ENCODE measurements at regions not wholly inside any gene's neighbourhood (a gene's known extent, or its start where the extent isn't known, plus 50 kb on each side); places are given as distances from the start of the nearest gene placed in this dataset.
"Not testable (repeated sequence)": the region's sequence is repeated elsewhere in the genome, so short reads cannot be mapped to it uniquely, and the experiment has no call there.

DNA sequence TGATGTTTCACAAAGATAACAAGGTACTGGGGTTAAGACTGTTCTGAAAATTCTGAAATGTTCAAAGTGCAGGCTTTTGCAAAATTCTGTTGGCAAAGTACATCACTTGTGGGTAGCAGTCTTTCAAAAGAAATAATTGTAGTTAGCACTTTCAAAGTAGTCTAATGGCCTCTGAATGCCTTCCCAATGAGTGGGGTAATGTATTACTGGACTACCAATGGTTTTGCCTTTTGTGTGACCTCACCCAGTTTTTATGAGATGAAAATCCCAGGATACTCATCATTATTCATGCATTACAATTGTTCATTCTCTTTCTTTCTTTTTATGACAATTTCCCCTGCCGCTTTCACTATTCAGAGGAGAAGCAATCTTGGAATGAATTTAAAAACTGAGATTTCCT, 686.1 kb downstream of the GLUD2 start:
- Histone ChIP-seq H3K27me3 (ENCODE audit: insufficient read depth, low read length) (no peaks in the 10 kb centered on the region), H3K79me1 (ENCODE audit: low read length) (no peaks in the 10 kb centered on the region), H3K79me2 (ENCODE audit: control insufficient read depth, insufficient read depth, low read length, poor library complexity) (no peaks in the 10 kb centered on the region), H3K14ac (ENCODE audit: low read length) (no peak overlapping the region), H3K9ac (ENCODE audit: low read length) (no peak overlapping the region), H3K4ac (ENCODE audit: low read depth, low read length) (no peak overlapping the region), H2BK120ac (ENCODE audit: insufficient read depth, low read length, poor library complexity) (no peak overlapping the region), H3K9me3 (ENCODE audit: insufficient read depth, low read depth, low read length) (no peaks in the 10 kb centered on the region), H3K4me3 (ENCODE audit: low read depth, low read length) (no peak overlapping the region), H2AFZ (ENCODE audit: insufficient read depth, low read length, poor library complexity) (no peak overlapping the region), H3K4me2 (ENCODE audit: low read length) (no peak overlapping the region), H3K27ac (ENCODE audit: low read depth, low read length) (no peak overlapping the region), H4K8ac (ENCODE audit: low read depth, low read length) (no peak overlapping the region), H2BK12ac (ENCODE audit: low read length) (no peak overlapping the region), H2AK5ac (ENCODE audit: low read length) (no peak overlapping the region), H4K12ac (ENCODE audit: low read depth, low read length) (no peak overlapping the region), H3K4me1 (ENCODE audit: control insufficient read depth in 1 of 2, insufficient read depth in 2 of 2, low read length in 2 of 2) (no peaks in the 10 kb centered on the region), H2BK5ac (ENCODE audit: low read depth, low read length, poor library complexity) (no peak overlapping the region), H3K36me3 (ENCODE audit: control insufficient read depth in 1 of 2, insufficient read depth in 2 of 2, low read length in 2 of 2) (no peaks in the 10 kb centered on the region), H3K18ac (ENCODE audit: low read length) (no peak overlapping the region), H3K23ac (ENCODE audit: low read length) (no peak overlapping the region), H4K91ac (ENCODE audit: low read depth, low read length) (no peak overlapping the region)
- no peak for DNase-seq
- WGBS (ENCODE audit: extremely low coverage, insufficient coverage, insufficient read length) = no CpG with 5 or more reads among the region's 1 CpG

- Histone ChIP-seq H2BK120ac (ENCODE audit: insufficient read depth, low read length, poor library complexity) (no peak overlapping the region), H4K91ac (ENCODE audit: low read depth, low read length) (no peak overlapping the region), H4K12ac (ENCODE audit: low read depth, low read length) (no peak overlapping the region), H3K79me2 (ENCODE audit: control insufficient read depth, insufficient read depth, low read length, poor library complexity) (no peaks in the 10 kb centered on the region), H3K36me3 (ENCODE audit: control insufficient read depth in 1 of 2, insufficient read depth in 2 of 2, low read length in 2 of 2) (no peaks in the 10 kb centered on the region), H3K27ac (ENCODE audit: low read depth, low read length) (no peak overlapping the region), H3K9me3 (ENCODE audit: insufficient read depth, low read depth, low read length) (no peaks in the 10 kb centered on the region), H3K79me1 (ENCODE audit: low read length) (no peaks in the 10 kb centered on the region), H3K4ac (ENCODE audit: low read depth, low read length) (no peak overlapping the region), H3K23ac (ENCODE audit: low read length) (no peak overlapping the region), H3K4me1 (ENCODE audit: control insufficient read depth in 1 of 2, insufficient read depth in 2 of 2, low read length in 2 of 2) (no peaks in the 10 kb centered on the region), H3K27me3 (ENCODE audit: insufficient read depth, low read length) (no peaks in the 10 kb centered on the region), H2AK5ac (ENCODE audit: low read length) (no peak overlapping the region), H3K9ac (ENCODE audit: low read length) (no peak overlapping the region), H3K14ac (ENCODE audit: low read length) (no peak overlapping the region), H4K8ac (ENCODE audit: low read depth, low read length) (no peak overlapping the region), H2BK5ac (ENCODE audit: low read depth, low read length, poor library complexity) (no peak overlapping the region), H2AFZ (ENCODE audit: insufficient read depth, low read length, poor library complexity) (no peak overlapping the region), H2BK12ac (ENCODE audit: low read length) (no peak overlapping the region), H3K4me2 (ENCODE audit: low read length) (no peak overlapping the region), H3K4me3 (ENCODE audit: low read depth, low read length) (no peak overlapping the region), H3K18ac (ENCODE audit: low read length) (no peak overlapping the region)
- no CpG with 5 or more reads among the region's 2 CpGs for WGBS (ENCODE audit: extremely low coverage, insufficient coverage, insufficient read length)
- no peak for DNase-seq
These were observed 698.7 kb downstream of the GLUD2 start for GRCh38 chrX:121746105-121746504.

GRCh38 chrX:121753602-121754001, 706.2 kb downstream of the GLUD2 start:
- not testable (repeated sequence) for H4K91ac ChIP-seq (ENCODE audit: low read depth, low read length); H2AK5ac ChIP-seq (ENCODE audit: low read length); H2BK5ac ChIP-seq (ENCODE audit: low read depth, low read length, poor library complexity); DNase-seq; H3K9ac ChIP-seq (ENCODE audit: low read length); H3K27ac ChIP-seq (ENCODE audit: low read depth, low read length); H3K4me2 ChIP-seq (ENCODE audit: low read length); H3K4me1 ChIP-seq (ENCODE audit: control insufficient read depth in 1 of 2, insufficient read depth in 2 of 2, low read length in 2 of 2); H3K23ac ChIP-seq (ENCODE audit: low read length); H4K12ac ChIP-seq (ENCODE audit: low read depth, low read length); H3K14ac ChIP-seq (ENCODE audit: low read length); H3K79me1 ChIP-seq (ENCODE audit: low read length); H3K27me3 ChIP-seq (ENCODE audit: insufficient read depth, low read length); H3K18ac ChIP-seq (ENCODE audit: low read length); H4K8ac ChIP-seq (ENCODE audit: low read depth, low read length); H2BK120ac ChIP-seq (ENCODE audit: insufficient read depth, low read length, poor library complexity); H3K9me3 ChIP-seq (ENCODE audit: insufficient read depth, low read depth, low read length); H2BK12ac ChIP-seq (ENCODE audit: low read length); H3K4ac ChIP-seq (ENCODE audit: low read depth, low read length); H3K4me3 ChIP-seq (ENCODE audit: low read depth, low read length); H2AFZ ChIP-seq (ENCODE audit: insufficient read depth, low read length, poor library complexity); H3K79me2 ChIP-seq (ENCODE audit: control insufficient read depth, insufficient read depth, low read length, poor library complexity); H3K36me3 ChIP-seq (ENCODE audit: control insufficient read depth in 1 of 2, insufficient read depth in 2 of 2, low read length in 2 of 2)
- WGBS (ENCODE audit: extremely low coverage, insufficient coverage, insufficient read length) = no CpG with 5 or more reads among the region's 1 CpG

DNA sequence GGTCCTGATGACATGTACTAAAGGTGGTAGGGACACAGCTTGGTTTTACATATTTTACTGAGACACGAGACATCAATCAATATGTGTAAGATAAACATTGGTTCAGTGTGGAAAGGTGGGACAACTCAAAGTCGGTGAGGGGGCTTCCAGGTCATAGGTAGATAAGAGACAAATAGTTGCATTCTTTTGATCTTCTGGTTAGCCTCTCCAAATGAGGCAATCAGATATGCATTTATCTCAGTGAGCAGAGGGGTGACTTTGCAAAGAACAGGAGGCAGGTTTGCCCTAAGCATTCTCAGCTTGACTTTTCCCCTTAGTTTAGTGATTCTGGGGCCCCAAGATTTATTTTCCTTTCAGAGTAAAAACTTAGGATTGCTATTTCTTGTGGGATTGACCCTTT, 706.9 kb downstream of the GLUD2 start:
- no peak overlapping the region for H3K14ac ChIP-seq (ENCODE audit: low read length)
- no peak for DNase-seq
- no peak overlapping the region for H3K4me3 ChIP-seq (ENCODE audit: low read depth, low read length)
- no peaks in the 10 kb centered on the region for H3K79me2 ChIP-seq (ENCODE audit: control insufficient read depth, insufficient read depth, low read length, poor library complexity)
- no peak overlapping the region for H4K91ac ChIP-seq (ENCODE audit: low read depth, low read length)
- no peak overlapping the region for H2BK120ac ChIP-seq (ENCODE audit: insufficient read depth, low read length, poor library complexity)
- no peak overlapping the region for H2BK12ac ChIP-seq (ENCODE audit: low read length)
- H4K12ac ChIP-seq (ENCODE audit: low read depth, low read length) = no peak overlapping the region
- no CpG with 5 or more reads among the region's 2 CpGs for WGBS (ENCODE audit: extremely low coverage, insufficient coverage, insufficient read length)
- no peaks in the 10 kb centered on the region for H3K9me3 ChIP-seq (ENCODE audit: insufficient read depth, low read depth, low read length)
- no peak overlapping the region for H4K8ac ChIP-seq (ENCODE audit: low read depth, low read length)
- H3K4ac ChIP-seq (ENCODE audit: low read depth, low read length) = no peak overlapping the region
- H3K27ac ChIP-seq (ENCODE audit: low read depth, low read length) = no peak overlapping the region
- no peak overlapping the region for H2AFZ ChIP-seq (ENCODE audit: insufficient read depth, low read length, poor library complexity)
- no peak overlapping the region for H2BK5ac ChIP-seq (ENCODE audit: low read depth, low read length, poor library complexity)
- H3K79me1 ChIP-seq (ENCODE audit: low read length) = no peaks in the 10 kb centered on the region
- no peak overlapping the region for H3K9ac ChIP-seq (ENCODE audit: low read length)
- no peak overlapping the region for H3K23ac ChIP-seq (ENCODE audit: low read length)
- H3K36me3 ChIP-seq (ENCODE audit: control insufficient read depth in 1 of 2, insufficient read depth in 2 of 2, low read length in 2 of 2) = no peaks in the 10 kb centered on the region
- no peaks in the 10 kb centered on the region for H3K27me3 ChIP-seq (ENCODE audit: insufficient read depth, low read length)
- H3K4me1 ChIP-seq (ENCODE audit: control insufficient read depth in 1 of 2, insufficient read depth in 2 of 2, low read length in 2 of 2) = no peaks in the 10 kb centered on the region
- H2AK5ac ChIP-seq (ENCODE audit: low read length) = no peak overlapping the region
- H3K4me2 ChIP-seq (ENCODE audit: low read length) = no peak overlapping the region
- H3K18ac ChIP-seq (ENCODE audit: low read length) = no peak overlapping the region
